OCI-LY7 (cell line): ENCODE measurements at regions not wholly inside any gene's neighbourhood (a gene's known extent, or its start where the extent isn't known, plus 50 kb on each side); places are given as distances from the start of the nearest gene placed in this dataset.

Experiments used
- BruUV-seq: library from RNA; stranded (reverse); fragments of 400-500 nt; replicated peaks from 2 replicates; lab custom pipeline; 2021; lab: Mats Ljungman, UMichigan
- CTCF ChIA-PET: fragments of 300-600 bp; sonication (Branson Sonifier 250); formaldehyde crosslinking; loops from one replicate; lab custom pipeline; 2022; ENCODE audit warnings: antibody characterized with exemption; ENCODE audit not compliant: unreplicated experiment; lab: Charles Lee
- POLR2A ChIA-PET: fragments of 300-600 bp; sonication (Branson Sonifier 250); formaldehyde crosslinking; loops from one replicate; lab custom pipeline; 2022; ENCODE audit warnings: antibody characterized with exemption; lab: Charles Lee
- DNase-seq: peaks from one replicate; pipeline ENCODE4 v3.0.0-alpha.2; 2015; ENCODE audit warnings: low spot score
- H2AFZ ChIP-seq: fragments of 200-600 bp; sonication (generic), shearing (Covaris generic); 2 replicates; pipeline ENCODE4 v1.6.1; 2014; ENCODE audit warnings: mild to moderate bottlenecking, antibody characterized with exemption, low read length, moderate library complexity
- H3K27ac ChIP-seq: fragments of 200-600 bp; sonication (generic); 2 replicates; pipeline ENCODE4 v1.5.1; 2014; ENCODE audit warnings: mixed run types, low read depth, mild to moderate bottlenecking, moderate library complexity, low read length, inconsistent platforms; ENCODE audit not compliant: poor library complexity, severe bottlenecking
- H3K36me3 ChIP-seq: fragments of 200-600 bp; sonication (generic); 2 replicates; pipeline ENCODE4 v1.6.1; 2014; ENCODE audit warnings: mild to moderate bottlenecking, antibody characterized with exemption, low read length, moderate library complexity, mixed read lengths; ENCODE audit not compliant: insufficient read depth
- H3K4me1 ChIP-seq: fragments of 200-600 bp; sonication (generic); 2 replicates; pipeline ENCODE4 v1.5.1; 2014; ENCODE audit warnings: mild to moderate bottlenecking, low read length; ENCODE audit not compliant: insufficient read depth, poor library complexity, severe bottlenecking
- H3K4me2 ChIP-seq: fragments of 200-600 bp; sonication (generic); 2 replicates; pipeline ENCODE4 v1.6.1; 2014; ENCODE audit warnings: mild to moderate bottlenecking, low read length
- H3K4me3 ChIP-seq: fragments of 200-600 bp; sonication (generic); 2 replicates; pipeline ENCODE4 v1.5.1; 2014; ENCODE audit warnings: mild to moderate bottlenecking, low read depth, low read length; ENCODE audit not compliant: poor library complexity, severe bottlenecking
- H3K79me2 ChIP-seq: fragments of 200-600 bp; sonication (generic); 2 replicates; pipeline ENCODE4 v1.6.1; 2016; ENCODE audit warnings: low read depth, mild to moderate bottlenecking, low read length, moderate library complexity, mixed read lengths; ENCODE audit not compliant: insufficient read depth
- H3K9me2 ChIP-seq: fragments of 200-600 bp; sonication (generic); 2 replicates; pipeline ENCODE4 v1.6.1; 2016; ENCODE audit warnings: mild to moderate bottlenecking, low read length, mixed read lengths; ENCODE audit not compliant: insufficient read depth
- H3K9me3 ChIP-seq: fragments of 200-600 bp; sonication (generic); 2 replicates; pipeline ENCODE4 v1.6.1; 2014; ENCODE audit warnings: mild to moderate bottlenecking, mixed run types, low read length, mixed read lengths
- H4K20me1 ChIP-seq: fragments of 200-600 bp; sonication (generic); 2 replicates; pipeline ENCODE4 v1.6.1; 2014; ENCODE audit warnings: mild to moderate bottlenecking, antibody characterized with exemption, low read length, moderate library complexity, mixed read lengths; ENCODE audit not compliant: insufficient read depth
- CTCF ChIP-seq: fragments of 200-600 bp; sonication (generic); conservative IDR thresholded peaks from 2 replicates; pipeline ENCODE4 v1.5.1; 2014; ENCODE audit warnings: mild to moderate bottlenecking, antibody characterized with exemption, low read length, moderate library complexity, mixed read lengths
- EZH2phosphoT487 ChIP-seq: fragments of 200-600 bp; sonication (generic); IDR thresholded peaks from 2 replicates; pipeline ENCODE4 v1.6.1; 2018; ENCODE audit warnings: low read depth, borderline replicate concordance, mild to moderate bottlenecking, mixed run types, antibody characterized with exemption, low read length, moderate library complexity, mixed read lengths
- intact Hi-C: fragments of 100-400 bp; cut with micrococcal nuclease; formaldehyde crosslinking; loops from one replicate; pipeline ENCODE4 v1.10.0; 2022; ENCODE audit not compliant: unreplicated experiment

GRCh38 chr2:8193686-8194615, 487.9 kb upstream of the ID2 start:
- Histone ChIP-seq H3K4me3 (no peak overlapping the region), H3K36me3 (no peaks in the 10 kb centered on the region), H3K4me1 (peaks cover 9% of the 10 kb centered on the region), H3K79me2 (no peaks in the 10 kb centered on the region), H4K20me1 (no peaks in the 10 kb centered on the region), H2AFZ (peak overlapping the region; percentile 24; the same call in 1 of the 2 replicates), H3K9me2 (no peaks in the 10 kb centered on the region), H3K9me3 (no peaks in the 10 kb centered on the region), H3K27ac (no peak overlapping the region), H3K4me2 (peak overlapping the region; percentile 14; the same call in 1 of the 2 replicates)
- no peak for TF ChIP-seq EZH2phosphoT487
- no peak for TF ChIP-seq CTCF
- no peak for DNase-seq
- BruUV-seq = no TSS peak
- POLR2A ChIA-PET = interaction anchor here (0.6 to 1.5 kb wide), 3 partner anchors 11 to 228 kb away, joined by 3 to 4 read pairs (median 3); no protein-coding TSS in a partner anchor
- CTCF ChIA-PET = no interaction called here
- intact Hi-C loops = no loop called here

- DNase-seq = no peak
- H3K4me1 ChIP-seq = peaks cover 9% of the 10 kb centered on the region
- H3K4me2 ChIP-seq = no peak overlapping the region
- POLR2A ChIA-PET = interaction anchor here (0.7 to 1.2 kb wide), 3 partner anchors 88 to 1387 kb away, joined by 3 to 4 read pairs (median 3); no protein-coding TSS in a partner anchor
- CTCF ChIA-PET = interaction anchor here (0.6 kb wide), 1 partner anchor 1138 kb away, joined by 3 read pairs; no protein-coding TSS in a partner anchor
- no peaks in the 10 kb centered on the region; the same call in 1 of the 2 replicates for H3K36me3 ChIP-seq
- peaks cover 7% of the 10 kb centered on the region; the same call in 1 of the 2 replicates for H3K9me3 ChIP-seq
- BruUV-seq = no TSS peak
- no peak overlapping the region for H3K27ac ChIP-seq
- no peaks in the 10 kb centered on the region for H3K9me2 ChIP-seq
- intact Hi-C loops = no loop called here
- H4K20me1 ChIP-seq = no peaks in the 10 kb centered on the region
- no peak overlapping the region for H2AFZ ChIP-seq
- no peaks in the 10 kb centered on the region for H3K79me2 ChIP-seq
- no peak overlapping the region for H3K4me3 ChIP-seq
- TF ChIP-seq CTCF = no peak
- no peak for TF ChIP-seq EZH2phosphoT487
Observed at GRCh38 chr2:8195784-8196183, 486.1 kb upstream of the ID2 start.
